NCI-H345 treated with DMSO at 0.1 percent for 48 hours (cell line): ENCODE measurements at regions not wholly inside any gene's neighbourhood (a gene's known extent, or its start where the extent isn't known, plus 50 kb on each side); places are given as distances from the start of the nearest gene placed in this dataset.
"Not testable (repeated sequence)": the region's sequence is repeated elsewhere in the genome, so short reads cannot be mapped to it uniquely, and the experiment has no call there.

Experiments used
- DNase-seq: peaks from one replicate; lab custom pipeline; 2025; ENCODE audit not compliant: unreplicated experiment; lab: John Stamatoyannopoulos, UW

- no peak for DNase-seq
Measured at GRCh38 chr6:109875973-109876372, 102.1 kb upstream of the GPR6 start.

GRCh38 chr6:109877028-109878004 lies 100.8 kb upstream of the GPR6 start:
- peak; percentile 48 for DNase-seq

GRCh38 chr6:109878005-109878690 lies 100.0 kb upstream of the GPR6 start:
- not testable (repeated sequence) for DNase-seq

GRCh38 chr6:109879081-109879480 lies 99.0 kb upstream of the GPR6 start:
- DNase-seq = not testable (repeated sequence)

- DNase-seq = no peak
Measured at GRCh38 chr6:109879521-109879920, 98.6 kb upstream of the GPR6 start.

GRCh38 chr6:109881069-109881468 lies 97.0 kb upstream of the GPR6 start:
- not testable (repeated sequence) for DNase-seq

GRCh38 chr6:109881953-109882490 lies 96.1 kb upstream of the GPR6 start:
- not testable (repeated sequence) for DNase-seq

GRCh38 chr6:109891924-109892323 lies 86.2 kb upstream of the GPR6 start:
- DNase-seq = no peak

GRCh38 chr6:109892451-109893435 lies 85.4 kb upstream of the GPR6 start:
- peak; percentile 66 for DNase-seq

GRCh38 chr6:109893606-109894005 lies 84.5 kb upstream of the GPR6 start:
- DNase-seq = no peak

GRCh38 chr6:109894181-109894580 lies 83.9 kb upstream of the GPR6 start:
- DNase-seq = peak; percentile 22

GRCh38 chr6:109896341-109896740 lies 81.8 kb upstream of the GPR6 start:
- DNase-seq = no peak

- DNase-seq = no peak
Measured at GRCh38 chr6:109897025-109897424, 81.1 kb upstream of the GPR6 start.

- DNase-seq = no peak
Measured at GRCh38 chr6:109897561-109898080, 80.5 kb upstream of the GPR6 start.

- DNase-seq = no peak
Measured at GRCh38 chr6:109901976-109902375, 76.1 kb upstream of the GPR6 start.

- DNase-seq = no peak
Measured at GRCh38 chr6:109902870-109903269, 75.2 kb upstream of the GPR6 start.

GRCh38 chr6:109910571-109910970 lies 67.5 kb upstream of the GPR6 start:
- no peak for DNase-seq

- DNase-seq = no peak
Measured at GRCh38 chr6:109912118-109912517, 66.0 kb upstream of the GPR6 start.

GRCh38 chr6:109912952-109913351 lies 65.2 kb upstream of the GPR6 start:
- no peak for DNase-seq

- DNase-seq = not testable (repeated sequence)
Measured at GRCh38 chr6:109915748-109916147, 62.4 kb upstream of the GPR6 start.
